Ammon's horn (tissue), 1 donor: ENCODE measurements at regions not wholly inside any gene's neighbourhood (a gene's known extent, or its start where the extent isn't known, plus 50 kb on each side); places are given as distances from the start of the nearest gene placed in this dataset.

ENCODE experiments used
- DNase-seq: peaks from one replicate; pipeline ENCODE4 v3.0.0-alpha.2; 2016; ENCODE audit warnings: low spot score

DNA sequence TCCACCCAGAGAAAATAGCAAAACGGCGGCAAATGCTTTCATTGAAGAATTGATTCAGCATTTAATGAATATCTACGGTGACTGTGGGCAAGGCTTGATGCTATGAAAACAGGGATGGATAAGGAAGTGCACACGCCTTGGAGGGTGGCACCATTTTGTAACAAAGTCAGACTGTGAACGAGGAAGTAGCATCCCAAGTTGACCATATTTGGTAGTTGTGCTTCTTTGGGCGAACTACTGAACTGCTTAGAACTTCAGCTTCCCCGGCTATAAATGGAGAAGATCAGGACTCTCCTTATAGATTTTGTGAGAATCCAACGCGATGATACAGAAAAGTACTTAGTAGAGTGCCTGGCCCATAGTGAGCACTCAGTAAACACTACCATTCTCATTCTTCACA is 303.2 kb downstream of the MAF start:
- DNase-seq: no peak

DNA sequence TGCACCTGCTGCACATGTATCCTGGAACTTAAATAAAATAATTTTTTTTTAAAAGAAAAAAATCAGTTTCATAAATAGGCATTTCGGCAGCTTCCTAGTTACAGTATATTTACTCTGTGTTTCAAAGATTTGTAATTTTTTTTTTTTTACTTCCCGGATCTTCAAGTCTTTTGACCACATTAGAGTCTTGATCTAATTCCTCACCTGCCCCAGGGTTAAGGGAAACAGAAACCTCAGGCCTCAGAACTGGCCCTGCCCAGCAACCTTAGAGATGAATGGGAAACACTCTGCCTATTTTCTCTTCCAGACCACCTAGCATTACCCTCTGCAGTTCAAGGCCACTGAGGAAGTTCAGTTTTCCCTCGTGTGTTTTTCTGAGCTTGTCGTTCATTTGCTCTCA is 304.0 kb downstream of the MAF start:
- DNase-seq: no peak

DNA sequence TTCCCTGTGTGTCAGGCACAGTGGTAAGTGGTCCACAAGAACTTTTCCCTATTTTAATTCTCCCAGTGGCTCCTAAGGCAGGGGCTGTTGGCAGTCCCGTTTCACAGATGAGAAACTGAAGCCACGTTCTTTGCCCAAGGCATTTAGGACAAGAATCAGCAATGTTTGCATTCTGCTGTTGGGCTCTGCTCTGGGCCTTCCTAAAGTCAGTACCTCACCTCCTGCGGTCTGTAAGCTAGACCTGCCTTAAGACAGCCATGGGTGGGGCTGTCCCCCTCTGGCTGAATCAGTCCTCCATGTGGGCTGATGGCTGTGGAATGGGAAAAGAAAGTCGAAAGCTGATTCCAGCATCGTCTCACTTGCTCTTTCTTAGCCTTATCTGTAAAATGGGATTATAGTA is 304.8 kb downstream of the MAF start:
- DNase-seq: no peak

DNA sequence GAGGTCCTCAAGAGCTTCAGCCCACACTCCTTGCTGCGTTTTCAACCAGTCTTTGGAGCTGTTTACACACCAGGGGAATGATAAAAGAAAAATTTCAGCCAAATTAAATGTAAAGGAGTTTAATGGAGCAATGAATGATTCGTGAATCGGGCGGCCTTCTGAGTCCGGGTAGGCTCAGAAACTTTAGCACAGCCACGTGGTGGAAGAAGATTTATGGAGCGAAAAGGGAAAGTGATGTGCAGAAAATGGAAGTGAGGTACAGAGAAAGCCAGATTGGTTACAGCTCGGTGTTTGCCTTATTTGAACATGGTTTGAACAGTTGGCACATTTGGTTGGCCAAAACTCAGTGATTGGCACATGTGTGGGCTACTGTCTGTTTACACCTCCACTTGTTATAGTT is 305.4 kb downstream of the MAF start:
- no peak for DNase-seq

DNA sequence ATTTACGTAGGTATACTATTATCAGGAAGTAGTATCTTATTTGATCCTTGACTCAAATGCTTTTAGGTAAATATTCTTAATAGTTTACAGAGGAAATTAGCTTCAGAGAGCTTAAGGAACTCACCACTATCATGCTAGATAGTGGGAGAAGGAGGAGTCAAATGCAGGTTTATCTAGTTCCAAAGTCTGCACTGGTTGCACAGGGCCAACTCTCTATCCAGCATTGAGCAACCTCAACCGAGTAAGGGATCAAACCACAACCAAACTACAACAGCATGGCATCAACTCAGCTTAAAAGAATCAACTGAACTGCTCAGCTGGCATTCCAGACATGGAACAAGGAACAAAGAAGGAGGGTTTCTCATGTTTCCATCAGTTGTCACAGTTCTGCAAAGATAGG is 306.0 kb downstream of the MAF start:
- DNase-seq: no peak

DNA sequence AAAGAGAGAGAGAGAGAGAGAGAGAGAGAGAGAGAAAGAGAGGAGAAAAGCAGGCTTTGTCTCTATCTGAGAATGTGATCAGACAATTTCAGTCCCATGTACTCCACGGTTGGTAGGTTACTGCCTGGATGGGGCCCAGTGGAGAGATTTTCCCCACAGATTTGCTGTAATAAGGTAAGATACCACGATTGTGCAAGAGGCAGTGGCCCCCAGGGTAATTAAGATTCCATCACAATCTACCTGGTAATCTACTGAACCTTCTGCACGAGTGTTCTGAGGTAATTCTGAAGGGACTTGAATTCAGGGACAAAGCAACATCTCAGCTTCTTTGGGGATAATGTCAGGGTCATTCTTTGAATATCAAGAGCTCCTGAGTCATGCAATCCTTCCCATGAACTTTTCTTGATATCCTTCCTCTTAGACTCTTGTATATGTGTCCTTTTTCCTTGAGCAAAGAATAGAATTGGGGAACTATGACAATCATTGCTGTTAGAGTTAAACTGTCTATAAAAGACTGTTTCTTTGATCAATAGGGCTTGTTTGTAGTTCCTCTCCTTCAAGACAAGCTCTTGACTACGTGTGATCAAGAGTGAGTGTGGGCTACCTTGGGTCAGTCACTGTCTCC is 306.6 kb downstream of the MAF start:
- DNase-seq: no peak

DNA sequence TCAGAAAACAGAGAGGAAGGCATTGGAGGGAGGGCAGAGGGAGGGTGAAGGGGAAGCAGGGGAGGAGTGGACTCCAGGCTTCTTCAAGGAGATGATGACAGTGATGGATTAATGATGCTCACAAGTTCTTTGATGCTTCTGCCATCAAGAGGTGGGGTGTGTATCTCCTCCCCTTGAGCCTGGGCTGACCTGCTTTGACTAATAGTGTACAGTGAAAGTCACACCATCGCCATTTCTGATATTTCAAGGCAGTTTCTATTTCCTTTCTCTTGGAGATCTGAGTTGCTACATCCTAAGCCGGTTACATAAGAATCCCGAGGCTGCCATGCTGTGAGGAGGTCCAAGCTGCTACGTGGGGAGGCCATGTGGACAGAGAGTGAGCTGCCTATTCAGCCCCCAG is 312.5 kb downstream of the MAF start:
- DNase-seq: no peak

DNA sequence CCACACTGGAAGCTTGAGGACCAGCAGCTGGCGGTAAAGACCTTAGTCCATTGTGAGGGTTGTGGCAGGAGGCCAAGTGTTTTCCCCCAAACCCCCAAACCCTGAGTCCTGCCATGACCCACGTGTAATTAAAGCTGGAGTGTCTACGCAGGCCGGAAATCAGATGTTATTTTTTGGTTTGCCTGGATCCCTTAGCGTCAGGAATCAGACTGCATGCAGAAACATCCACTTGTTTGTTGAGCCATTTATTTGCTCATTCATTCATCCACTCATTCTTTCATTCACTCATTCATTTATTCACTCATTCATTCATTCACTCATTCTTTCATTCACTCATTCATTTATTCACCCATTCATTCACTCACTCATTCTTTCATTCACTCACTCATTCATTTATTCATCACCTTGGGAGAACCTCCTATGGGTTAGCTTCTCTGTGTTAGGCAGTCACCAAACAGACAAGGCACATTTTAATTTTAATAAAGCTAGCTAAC is 313.1 kb downstream of the MAF start:
- DNase-seq: no peak

DNA sequence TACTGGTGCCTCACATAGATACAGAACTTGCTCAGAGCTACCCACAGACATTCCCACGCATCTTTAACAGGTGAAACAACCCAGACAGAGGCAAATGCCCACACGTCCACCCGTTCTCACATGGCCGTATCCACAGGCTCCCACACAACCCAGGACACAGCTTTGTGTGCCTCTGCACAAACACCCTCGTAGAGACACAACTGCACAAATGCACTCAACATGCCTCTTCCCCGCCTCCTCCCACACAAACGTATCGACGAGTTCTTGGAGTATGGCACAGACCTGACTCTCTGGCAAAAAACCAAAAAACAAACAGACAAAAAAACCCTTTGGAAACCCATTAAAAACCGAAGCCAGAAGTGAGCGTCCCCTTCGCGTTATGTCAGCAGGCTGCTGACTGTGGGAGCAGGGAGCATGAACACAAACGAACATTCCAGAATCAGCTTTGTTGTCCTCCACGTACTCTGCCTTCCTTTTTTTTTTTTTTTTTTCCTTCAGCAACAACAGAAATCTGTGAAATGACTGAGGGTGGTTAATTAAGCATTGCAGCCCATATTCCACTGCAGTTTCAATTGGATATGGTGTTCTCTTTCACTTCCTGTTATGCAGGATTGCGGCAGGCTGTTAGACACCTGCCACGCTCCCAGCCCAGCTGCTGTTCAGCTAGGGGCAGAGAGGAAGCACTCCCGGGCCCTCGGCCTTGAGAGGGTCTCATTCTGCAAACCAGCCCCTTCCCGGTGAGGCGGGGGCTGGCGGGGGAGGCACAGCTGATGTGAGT is 313.7 kb downstream of the MAF start:
- DNase-seq: peak; percentile 80

DNA sequence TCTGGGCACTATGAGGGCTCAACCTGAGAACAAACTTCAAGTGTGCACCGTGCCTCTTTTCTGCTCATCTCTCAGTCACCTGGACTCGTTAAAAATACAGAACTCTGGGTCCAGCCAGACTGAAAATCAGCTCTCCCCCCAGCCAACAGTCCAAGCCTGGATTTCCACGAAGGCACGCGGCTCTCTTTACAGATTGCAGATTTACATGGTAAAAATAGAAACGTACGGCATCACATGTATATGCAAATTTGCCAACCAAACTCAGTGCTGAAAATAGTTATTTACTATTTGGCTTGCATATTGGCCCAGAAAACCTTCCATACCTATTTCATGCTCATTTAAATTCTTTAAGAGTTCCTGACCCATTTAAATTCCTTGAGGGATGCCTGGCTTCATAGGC is 315.8 kb downstream of the MAF start:
- no peak for DNase-seq

DNA sequence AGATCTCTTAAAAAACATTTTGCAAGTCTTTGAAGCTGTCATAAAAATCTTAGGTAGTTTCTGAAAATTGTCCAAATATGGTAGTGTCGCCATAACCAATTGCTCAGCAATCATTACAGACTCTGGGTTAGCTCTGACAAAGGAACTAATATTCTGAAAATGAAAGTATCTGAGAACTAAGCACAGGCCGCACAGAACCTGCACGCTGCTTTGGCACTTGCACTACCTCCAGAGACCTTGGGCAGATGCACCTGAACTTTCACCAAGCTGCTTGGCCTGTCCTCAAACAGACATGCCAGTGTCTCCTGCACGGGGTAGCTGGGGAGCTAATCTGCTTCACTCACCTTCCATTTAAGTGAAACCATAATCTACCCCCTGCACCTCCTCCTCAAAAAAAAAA is 317.0 kb downstream of the MAF start:
- DNase-seq: no peak

DNA sequence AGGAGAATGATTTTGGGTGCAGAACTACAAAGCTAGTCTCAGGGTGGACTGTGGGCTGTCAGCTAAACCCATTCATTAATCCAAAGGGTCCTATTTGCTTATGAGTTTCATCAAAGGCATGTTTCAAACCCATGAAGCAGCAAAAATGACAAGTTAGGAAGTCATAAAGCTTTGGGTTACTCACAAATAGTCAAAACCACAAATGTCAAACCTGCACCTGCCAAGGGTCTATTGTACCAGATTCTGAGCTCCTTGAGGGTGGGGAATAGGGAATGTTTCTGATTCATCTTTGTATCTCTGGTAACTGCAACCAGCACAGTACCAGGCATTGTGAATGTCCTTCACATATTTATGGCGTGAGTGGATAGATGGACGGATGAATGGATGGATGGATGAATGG is 317.7 kb downstream of the MAF start:
- DNase-seq: no peak

DNA sequence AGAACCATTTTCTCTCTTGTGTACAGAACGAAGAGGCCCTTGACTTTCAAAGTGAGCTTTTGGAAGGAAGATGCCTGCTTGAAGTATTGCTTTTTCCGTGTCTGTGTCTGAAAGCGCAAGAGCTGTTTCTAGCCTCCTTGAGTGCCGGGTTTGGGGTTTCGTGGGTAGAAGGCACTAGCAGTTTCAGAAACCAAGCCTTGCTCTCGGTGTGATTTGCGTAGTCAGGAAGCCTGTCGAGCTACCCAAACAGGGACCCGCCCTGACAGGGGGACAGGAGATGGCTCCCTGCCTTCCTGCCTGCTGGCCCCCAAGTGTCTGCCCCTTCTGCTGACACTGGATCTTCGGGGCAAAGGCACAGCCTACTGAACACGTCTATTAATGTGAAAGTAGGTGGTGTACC is 322.0 kb downstream of the MAF start:
- no peak for DNase-seq

DNA sequence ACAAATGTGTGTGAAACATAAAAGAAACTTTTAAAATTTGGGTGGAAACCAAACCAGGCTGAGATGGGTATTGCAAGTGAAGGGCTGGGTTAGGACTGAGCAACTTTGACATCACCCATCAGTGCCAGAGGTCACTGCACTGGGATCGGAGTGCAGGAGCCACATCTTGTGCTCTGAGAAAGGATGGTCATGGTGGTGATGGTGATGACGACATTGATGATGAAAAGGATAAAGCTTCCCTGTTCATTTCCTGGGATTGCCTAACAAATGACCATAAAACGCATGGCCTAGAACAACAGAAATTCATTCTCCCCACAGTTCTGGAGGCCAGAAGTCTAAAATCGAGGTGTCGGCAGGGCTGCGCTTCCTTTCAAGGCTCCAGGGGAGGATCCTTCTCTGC is 324.0 kb downstream of the MAF start:
- DNase-seq: no peak

DNA sequence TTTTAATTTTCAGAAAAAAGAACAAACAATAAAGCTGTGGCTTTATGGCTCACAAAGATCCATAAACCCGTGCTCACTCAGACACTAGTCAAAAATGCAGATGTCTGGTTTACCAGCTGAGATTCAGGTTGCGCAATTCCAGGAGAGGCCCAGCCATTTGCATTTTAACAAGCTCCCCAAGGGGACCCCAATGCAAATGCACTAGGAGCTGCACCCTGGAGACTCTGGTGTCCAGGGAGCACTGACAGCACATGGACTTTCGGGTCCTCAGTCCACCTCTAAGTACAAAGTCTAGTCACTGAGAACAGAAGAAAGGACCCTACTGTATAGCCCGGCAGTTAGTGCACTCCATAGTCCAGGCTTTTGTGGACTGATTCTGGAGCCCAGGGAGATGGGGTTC is 326.3 kb downstream of the MAF start:
- DNase-seq: no peak

DNA sequence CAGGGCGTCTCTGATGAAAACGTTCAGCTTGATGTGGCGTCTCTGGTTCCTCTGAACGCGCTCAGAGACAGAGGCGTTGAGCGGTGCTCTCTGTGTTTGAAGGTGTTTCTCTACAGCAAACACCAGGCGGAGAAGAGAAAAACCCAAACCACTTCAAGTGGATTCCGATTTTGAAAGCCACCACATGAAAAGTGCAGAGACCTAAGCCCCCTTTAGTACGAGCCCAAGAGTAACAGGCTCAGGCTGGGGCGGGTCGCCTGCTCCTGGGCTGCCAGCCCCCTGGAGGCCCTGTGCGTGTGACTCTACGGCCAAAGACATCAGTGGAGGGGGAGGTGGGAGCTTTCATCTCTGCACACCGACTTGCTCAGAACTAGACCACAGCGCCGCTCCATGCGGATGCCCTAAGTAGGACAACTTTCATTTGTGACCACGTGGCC is 328.4 kb downstream of the MAF start:
- no peak for DNase-seq

DNA sequence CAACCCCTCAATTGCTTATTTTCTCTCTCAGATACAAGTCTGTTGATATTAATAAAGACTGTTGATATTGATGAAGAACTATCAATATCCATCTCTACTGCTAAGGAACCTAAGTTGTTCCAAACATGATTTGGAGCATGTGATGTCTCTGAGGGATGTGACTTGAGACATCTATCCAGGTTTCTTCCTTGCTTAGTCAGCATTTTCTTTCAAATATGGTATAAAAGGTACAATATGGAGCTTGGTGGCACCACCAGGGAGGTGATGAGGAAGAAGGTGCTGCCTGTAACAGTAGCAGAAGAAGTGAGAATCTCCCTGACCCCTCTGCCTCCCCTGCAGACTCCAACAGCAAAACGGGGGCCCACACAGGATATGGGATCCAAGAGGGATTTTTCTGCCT is 329.0 kb downstream of the MAF start:
- no peak for DNase-seq

DNA sequence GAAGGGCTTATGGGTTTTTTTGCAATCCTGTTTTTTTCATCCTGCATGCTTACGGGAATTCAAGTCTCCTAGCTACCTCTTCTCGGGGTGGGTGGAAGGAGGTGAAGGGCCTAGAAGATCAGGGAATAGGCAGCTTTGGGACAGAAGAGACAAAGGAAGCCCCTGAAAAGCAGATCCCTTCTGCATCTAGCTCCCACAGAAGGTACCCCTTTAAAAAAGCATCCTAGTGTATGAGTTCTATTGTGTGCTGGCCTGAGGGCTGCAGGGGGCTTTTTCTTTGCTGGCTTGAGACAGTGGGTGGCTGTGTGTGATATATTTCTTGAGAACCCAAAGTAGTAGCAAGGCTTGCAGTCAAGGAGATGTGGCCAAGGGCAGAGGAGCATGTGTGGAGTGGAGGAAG is 330.5 kb downstream of the MAF start:
- no peak for DNase-seq

DNA sequence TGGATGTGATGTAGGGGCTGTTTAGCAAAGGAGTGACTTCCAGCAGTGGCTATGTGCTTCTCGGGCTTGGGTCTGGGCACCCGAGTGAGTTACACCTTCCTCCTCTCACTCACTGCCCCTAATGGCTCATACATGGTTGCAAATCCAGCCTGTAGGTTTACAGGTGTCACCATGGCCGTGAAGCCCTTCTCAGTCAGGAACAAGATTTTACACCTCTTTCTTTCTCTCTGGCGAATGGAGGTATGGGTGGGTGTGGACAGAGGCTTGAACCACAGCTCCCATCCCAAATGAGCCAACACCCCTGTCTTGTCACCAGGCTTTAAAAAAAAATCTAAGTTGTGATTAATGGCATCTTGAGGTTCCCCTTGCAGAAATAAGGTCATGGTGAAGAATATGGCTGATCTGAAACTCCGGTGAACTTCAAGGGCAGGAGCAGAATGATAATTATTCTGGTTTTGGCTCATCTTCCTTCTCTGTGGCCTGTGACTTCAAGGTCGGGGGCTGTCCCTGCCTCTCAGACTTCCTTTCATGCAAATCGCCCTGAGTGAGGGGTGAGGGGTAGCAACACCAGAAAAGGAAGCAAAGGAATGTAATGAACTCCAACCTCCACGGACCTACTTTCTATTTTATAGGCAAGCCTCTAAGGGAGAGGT is 331.2 kb downstream of the MAF start:
- no peak for DNase-seq

DNA sequence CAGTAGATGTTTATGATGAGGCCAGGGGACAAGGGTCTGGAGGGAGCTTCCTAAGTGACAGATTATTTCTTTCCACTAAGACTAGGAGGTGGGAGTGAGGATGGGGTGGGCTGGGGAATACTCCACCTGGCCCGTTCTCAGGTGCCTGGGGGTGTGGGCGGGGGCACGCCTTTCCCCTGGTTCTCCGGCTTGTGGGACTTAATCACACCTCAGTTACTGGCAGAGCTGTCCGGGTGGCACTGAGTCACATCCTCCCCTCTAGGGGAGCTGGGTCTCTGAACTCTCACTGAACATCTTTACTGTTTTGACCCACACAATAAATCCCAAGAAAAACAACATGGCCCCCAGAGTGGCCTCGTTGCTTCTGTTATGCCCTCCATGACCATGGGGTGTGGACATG is 332.8 kb downstream of the MAF start:
- DNase-seq: no peak

DNA sequence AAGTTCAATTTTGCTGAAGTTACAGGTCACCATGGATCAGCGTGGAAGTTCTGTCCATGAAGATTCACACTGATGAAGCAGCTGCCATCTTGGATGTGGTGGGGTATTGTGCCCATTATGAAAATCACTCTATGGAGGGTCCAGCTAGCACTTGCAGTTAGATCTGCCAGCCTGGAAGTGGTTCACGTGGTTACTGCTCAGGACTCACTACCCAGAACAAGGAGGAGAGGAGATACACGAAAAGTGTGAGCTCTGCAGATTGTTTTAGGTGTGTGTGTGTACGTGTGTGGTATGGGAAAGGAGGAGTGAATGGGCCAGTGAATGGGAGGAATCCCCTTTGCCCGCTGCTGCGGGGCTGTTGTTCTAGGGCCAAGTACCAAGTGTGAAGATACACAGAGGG is 333.4 kb downstream of the MAF start:
- no peak for DNase-seq

DNA sequence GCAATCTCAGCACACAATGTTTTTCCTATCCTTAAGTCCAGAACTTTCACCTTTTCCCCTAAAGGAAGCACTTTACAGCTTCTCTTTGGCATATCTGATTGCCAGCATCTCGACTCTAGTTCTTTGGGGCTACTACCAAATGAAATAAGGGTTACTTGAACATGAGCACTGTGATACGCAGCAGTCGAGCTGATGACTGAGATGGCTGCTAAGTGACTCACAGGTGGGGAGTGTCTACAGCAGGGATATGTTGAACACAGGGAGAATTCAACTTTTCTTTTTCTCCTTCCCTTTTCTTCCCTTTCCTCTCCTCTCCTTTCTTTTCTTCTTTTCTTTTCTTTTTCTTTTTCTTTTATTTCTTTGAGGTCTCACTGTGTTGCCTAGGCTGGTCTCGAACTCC is 334.8 kb downstream of the MAF start:
- DNase-seq: no peak

DNA sequence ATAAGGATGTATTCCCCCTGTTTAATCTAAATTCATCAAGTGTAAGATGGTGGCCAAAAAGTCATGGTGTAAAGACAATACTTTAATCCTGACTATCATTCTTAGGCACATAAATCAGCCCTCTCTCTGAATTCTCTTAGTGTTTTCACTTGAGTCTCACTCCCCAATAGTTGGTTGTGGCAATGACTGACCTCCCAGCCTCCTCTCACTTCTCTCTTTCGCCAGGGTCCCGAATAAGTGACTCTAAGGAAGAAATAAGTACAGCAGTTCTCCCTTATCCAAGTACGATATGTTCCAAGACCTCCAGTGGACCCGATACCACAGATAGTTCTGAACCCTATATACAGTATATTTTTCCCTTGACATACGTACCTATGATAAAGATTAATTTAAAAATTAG is 335.3 kb downstream of the MAF start:
- DNase-seq: no peak
